Gastroesophageal sphincter (tissue), 3 donors: ENCODE measurements at regions not wholly inside any gene's neighbourhood (a gene's known extent, or its start where the extent isn't known, plus 50 kb on each side); places are given as distances from the start of the nearest gene placed in this dataset.

Experiments used
- CTCF ChIP-seq, 4 experiments: fragments of 200-600 bp in 2 of 4; fragments of 450-650 bp in 2 of 4; sonication (generic) in 1 of 4; IDR thresholded peaks; one replicate each; pipeline ENCODE4 v1.5.1; 2017 to 2019; ENCODE audit warnings: antibody characterized with exemption in 4 of 4, mild to moderate bottlenecking in 2 of 4, moderate library complexity in 2 of 4
- POLR2A ChIP-seq, 2 donors: fragments of 450-650 bp; IDR thresholded peaks; one replicate each; pipeline ENCODE4 v1.6.1; 2017; ENCODE audit warnings: antibody characterized with exemption in 2 of 2, mild to moderate bottlenecking in 2 of 2, moderate library complexity in 1 of 2
- POLR2AphosphoS5 ChIP-seq: sonication (generic); formaldehyde crosslinking; IDR thresholded peaks from one replicate; pipeline ENCODE4 v1.6.1; 2017; ENCODE audit warnings: antibody characterized with exemption

- no peak for TF ChIP-seq POLR2A (IDR thresholded peaks at IDR 0.05)
- TF ChIP-seq CTCF (IDR thresholded peaks at IDR 0.05): no peak
- TF ChIP-seq POLR2AphosphoS5: no peak
Observed at GRCh38 chr5:107294211-107294550, 376.6 kb downstream of the EFNA5 start.
